AG09319 (cell line): ENCODE measurements at regions not wholly inside any gene's neighbourhood (a gene's known extent, or its start where the extent isn't known, plus 50 kb on each side); places are given as distances from the start of the nearest gene placed in this dataset.

Experiments
- DNase-seq: peaks from one replicate; pipeline ENCODE4 v3.0.0-alpha.2; 2010; ENCODE audit warnings: low read depth; ENCODE audit errors: extremely low read depth
- CTCF ChIP-seq: IDR thresholded peaks from 2 replicates; pipeline ENCODE4 v1.5.1; 2011; ENCODE audit warnings: low read depth, mild to moderate bottlenecking, inconsistent platforms, low read length, moderate library complexity

GRCh38 chr11:69427337-69427736 lies 54.1 kb upstream of the LINC01488 start:
- DNase-seq: no peak
- TF ChIP-seq CTCF: no peak

DNA sequence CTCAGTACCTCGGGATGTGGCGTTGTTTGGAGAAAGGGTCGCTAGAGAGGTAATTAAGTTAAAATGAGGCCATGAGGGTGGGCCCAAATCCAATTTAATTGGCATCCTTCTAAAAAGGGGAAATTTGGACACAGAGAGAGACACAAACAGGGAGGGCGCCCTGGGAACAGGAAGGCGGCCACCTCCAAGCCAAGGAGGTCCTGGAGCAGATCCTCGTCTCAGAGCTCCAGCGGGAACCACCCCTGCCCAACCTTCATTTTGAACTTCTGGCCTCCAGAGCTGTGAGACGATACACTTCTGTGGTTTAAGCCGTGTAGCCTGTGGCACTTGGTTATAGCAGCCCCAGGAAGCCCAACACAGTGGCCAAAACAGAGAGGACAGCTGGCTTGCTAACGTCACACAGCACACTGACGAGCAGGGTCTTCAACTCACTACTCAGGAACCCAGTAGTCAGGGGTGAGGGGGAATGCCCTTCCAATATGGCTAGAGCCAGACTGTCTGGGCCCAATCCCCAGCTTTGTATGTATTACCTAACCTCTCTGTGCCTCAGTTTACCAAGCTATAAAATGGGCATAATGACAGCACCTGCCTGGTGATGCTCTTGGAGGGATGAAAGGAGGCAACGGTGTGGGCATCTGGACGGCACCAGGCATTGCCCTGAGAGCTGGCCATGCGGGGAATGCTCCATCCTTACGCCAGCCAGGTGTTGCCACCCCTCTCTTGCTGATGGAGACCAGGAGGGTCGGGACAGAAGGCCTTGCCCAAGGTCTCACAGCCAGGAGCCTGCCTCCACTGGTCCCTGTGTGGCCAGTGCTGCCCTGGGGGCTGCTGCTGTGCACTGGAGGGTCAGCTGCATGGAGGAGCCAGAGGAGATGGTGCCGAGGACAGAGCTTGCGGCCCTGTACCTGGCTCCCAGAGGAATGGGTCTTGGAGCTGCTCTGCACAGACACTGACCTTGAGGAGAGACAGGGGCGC lies 53.3 kb upstream of the LINC01488 start:
- TF ChIP-seq CTCF: no peak
- no peak for DNase-seq

- no peak for DNase-seq
Observed at GRCh38 chr11:69429716-69430491, 51.6 kb upstream of the LINC01488 start.

DNA sequence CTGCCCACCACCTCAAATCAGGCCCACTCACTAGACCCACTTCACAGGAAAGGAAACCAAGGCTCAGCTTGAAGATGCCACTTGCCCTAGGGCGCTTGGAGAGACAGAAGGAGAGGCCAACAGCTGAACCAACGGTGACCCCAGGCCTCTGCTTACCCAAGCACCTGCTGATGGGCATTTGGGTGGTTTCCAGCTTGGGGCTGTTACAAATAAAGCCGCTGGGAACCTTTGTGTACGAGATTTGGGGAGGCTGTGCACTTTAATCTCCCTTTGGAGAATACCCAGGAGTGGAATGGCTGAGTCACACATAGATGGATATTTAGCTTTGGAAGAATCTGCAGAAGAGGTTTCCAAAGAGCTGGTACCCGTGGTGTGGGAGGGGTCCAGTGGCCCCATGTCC lies 50.9 kb upstream of the LINC01488 start:
- DNase-seq: no peak
- no peak for TF ChIP-seq CTCF

More at GRCh38 chr11:69429716-69430491, 51.6 kb upstream of the LINC01488 start:
- TF ChIP-seq CTCF: no peak

- no peak for DNase-seq
- TF ChIP-seq CTCF: no peak
Observed at GRCh38 chr11:69431136-69431535, 50.3 kb upstream of the LINC01488 start.
